SK-N-SH treated with all-trans-retinoic acid at 6 μM for 48 hours (cell line): ENCODE measurements at regions not wholly inside any gene's neighbourhood (a gene's known extent, or its start where the extent isn't known, plus 50 kb on each side); places are given as distances from the start of the nearest gene placed in this dataset.

Experiments
- ATAC-seq: fragments of 200-7000 bp; cut with Tn5 transposase; 3 replicates; pipeline ENCODE4 v1.9.1; 2020; ENCODE audit warnings: mild to moderate bottlenecking, moderate library complexity
- ARNTL ChIP-seq: fragments of 450-650 bp; formaldehyde crosslinking; IDR thresholded peaks from 2 replicates; pipeline ENCODE4 v1.5.0; 2020; ENCODE audit warnings: low read depth, mild to moderate bottlenecking, moderate library complexity, borderline replicate concordance
- BACH2 ChIP-seq: fragments of 250-450 bp; sonication (Bioruptor Pico); IDR thresholded peaks from 2 replicates; pipeline ENCODE4 v1.9.0; 2021; ENCODE audit warnings: mild to moderate bottlenecking, borderline replicate concordance
- ESRRG ChIP-seq: fragments of 250-450 bp; sonication (Bioruptor Pico); IDR thresholded peaks from 2 replicates; pipeline ENCODE4 v1.6.1; 2021; ENCODE audit warnings: mild to moderate bottlenecking
- GLIS3 ChIP-seq: fragments of 250-450 bp; sonication (Bioruptor Pico); IDR thresholded peaks from 2 replicates; pipeline ENCODE4 v1.5.0; 2020; ENCODE audit warnings: mild to moderate bottlenecking, moderate library complexity
- ISL1 ChIP-seq: fragments of 250-450 bp; sonication (Bioruptor Pico); IDR thresholded peaks from 2 replicates; pipeline ENCODE4 v2.1.2; 2022; ENCODE audit warnings: mild to moderate bottlenecking, moderate library complexity
- OSR1 ChIP-seq: fragments of 250-450 bp; sonication (Bioruptor Pico); IDR thresholded peaks from 2 replicates; pipeline ENCODE4 v1.8.0; 2022; ENCODE audit warnings: moderate library complexity, mild to moderate bottlenecking, inconsistent platforms
- RARB ChIP-seq: fragments of 250-450 bp; sonication (Bioruptor Pico); IDR thresholded peaks from 2 replicates; pipeline ENCODE4 v1.8.0; 2021; ENCODE audit warnings: mild to moderate bottlenecking, moderate library complexity
- SNAI2 ChIP-seq: fragments of 250-450 bp; sonication (Bioruptor Pico); IDR thresholded peaks from 2 replicates; pipeline ENCODE4 v1.5.0; 2020; ENCODE audit warnings: mild to moderate bottlenecking, moderate library complexity
- TCF4 ChIP-seq: fragments of 250-450 bp; sonication (Bioruptor Pico); IDR thresholded peaks from 2 replicates; pipeline ENCODE4 v1.8.0; 2021; ENCODE audit warnings: mild to moderate bottlenecking, moderate library complexity, borderline replicate concordance
- TOX ChIP-seq: fragments of 250-450 bp; sonication (Bioruptor Pico); IDR thresholded peaks from 2 replicates; pipeline ENCODE4 v1.8.0; 2021; ENCODE audit warnings: mild to moderate bottlenecking, moderate library complexity, borderline replicate concordance
- ZC3H10 ChIP-seq: fragments of 250-450 bp; sonication (Bioruptor Pico); IDR thresholded peaks from 2 replicates; pipeline ENCODE4 v1.5.1; 2021; ENCODE audit warnings: mild to moderate bottlenecking, moderate library complexity
- ZFP3 ChIP-seq: fragments of 250-450 bp; sonication (Bioruptor Pico); IDR thresholded peaks from 2 replicates; pipeline ENCODE4 v1.5.0; 2020; ENCODE audit warnings: mild to moderate bottlenecking, moderate library complexity
- ZFP30 ChIP-seq: fragments of 450-650 bp; formaldehyde crosslinking; IDR thresholded peaks from 2 replicates; pipeline ENCODE4 v1.5.0; 2022; ENCODE audit warnings: mild to moderate bottlenecking, moderate library complexity
- ZNF565 ChIP-seq: fragments of 450-650 bp; formaldehyde crosslinking; conservative IDR thresholded peaks from 2 replicates; pipeline ENCODE4 v1.5.0; 2020; ENCODE audit warnings: low read depth, mild to moderate bottlenecking, moderate library complexity
- ZNF70 ChIP-seq: fragments of 450-650 bp; formaldehyde crosslinking; IDR thresholded peaks from 2 replicates; pipeline ENCODE4 v1.5.0; 2020; ENCODE audit warnings: mild to moderate bottlenecking, moderate library complexity
- ZNF8 ChIP-seq: fragments of 450-650 bp; formaldehyde crosslinking; IDR thresholded peaks from 2 replicates; pipeline ENCODE4 v1.5.0; 2020; ENCODE audit warnings: mild to moderate bottlenecking, moderate library complexity
- TF ChIP-seq, protein P1 (sequence below): fragments of 250-450 bp; sonication (Bioruptor Pico); IDR thresholded peaks from 2 replicates; pipeline ENCODE4 v1.5.0; 2020; ENCODE audit warnings: mild to moderate bottlenecking, moderate library complexity
- TF ChIP-seq, protein P2 (sequence below): fragments of 250-450 bp; sonication (Bioruptor Pico); IDR thresholded peaks from 2 replicates; pipeline ENCODE4 v1.5.1; 2020; ENCODE audit warnings: low read depth, mild to moderate bottlenecking, moderate library complexity
- TF ChIP-seq, protein P3 (sequence below): fragments of 250-450 bp; sonication (Bioruptor Pico); IDR thresholded peaks from 2 replicates; pipeline ENCODE4 v1.8.0; 2021; ENCODE audit warnings: low read depth, mild to moderate bottlenecking, moderate library complexity, borderline replicate concordance
- TF ChIP-seq, protein P4 (sequence below): fragments of 250-450 bp; sonication (Bioruptor Pico); IDR thresholded peaks from 2 replicates; pipeline ENCODE4 v1.8.0; 2020; ENCODE audit warnings: mild to moderate bottlenecking, moderate library complexity, borderline replicate concordance

DNA sequence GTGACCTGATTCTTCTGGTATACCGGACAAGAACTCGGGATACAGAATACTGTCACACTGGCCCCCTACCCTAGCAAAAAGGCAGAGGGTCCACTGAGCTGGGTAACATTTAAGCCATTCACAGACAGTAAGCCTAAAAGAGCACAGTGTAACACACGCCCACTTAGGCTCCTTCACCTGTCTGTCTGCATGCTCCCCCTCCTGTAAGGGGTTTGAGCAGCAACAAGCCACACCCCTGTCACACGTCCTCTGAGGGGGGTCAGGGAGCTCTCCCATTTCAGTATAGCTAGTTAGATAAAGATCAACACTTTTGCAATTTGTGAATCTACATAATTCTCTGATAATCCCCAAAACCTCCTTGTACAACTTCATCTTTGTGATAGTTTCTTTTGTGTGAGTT lies 586.3 kb upstream of the LMCD1 start (continued):
- no peak for TF ChIP-seq ZFP30 (CRISPR knock-in tag)
- no peak for TF ChIP-seq SNAI2 (CRISPR knock-in tag)

DNA sequence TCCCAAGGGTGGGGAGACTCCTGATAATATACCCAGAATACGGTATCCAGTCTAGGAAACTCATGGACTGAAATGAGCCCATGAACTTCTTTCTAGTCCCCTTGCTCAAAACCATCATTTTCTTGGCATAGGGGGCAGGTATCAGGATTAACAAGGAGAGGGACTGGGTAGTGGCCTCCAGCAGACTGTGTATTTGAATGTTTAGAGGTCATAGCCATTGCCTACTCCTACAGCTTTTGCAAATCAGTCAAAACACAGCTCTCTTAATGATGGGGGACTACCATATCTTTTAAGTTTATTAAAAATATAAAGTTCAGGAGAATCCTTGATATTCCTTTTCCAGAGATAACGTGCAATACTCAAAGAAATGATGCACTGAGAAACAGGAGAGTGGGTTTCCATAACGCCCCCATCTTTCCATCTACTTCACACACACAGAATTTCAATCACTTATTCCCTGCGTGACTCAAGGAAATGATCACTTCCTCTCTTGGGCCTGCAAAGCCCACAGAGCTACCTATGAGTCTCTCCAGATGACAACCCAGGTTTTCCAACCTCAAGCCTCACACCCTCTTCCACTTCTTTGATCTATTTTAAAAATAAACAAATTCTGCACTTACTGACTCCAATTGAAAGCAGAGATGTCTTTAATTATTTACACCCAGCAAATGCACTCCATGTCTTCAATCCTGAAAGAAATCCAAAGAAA lies 584.0 kb upstream of the LMCD1 start:
- ATAC-seq: no peak
- no peak for TF ChIP-seq ZNF70 (CRISPR knock-in tag)
- TF ChIP-seq GLIS3 (CRISPR knock-in tag): no peak
- TF ChIP-seq ZFP30 (CRISPR knock-in tag): no peak
- TF ChIP-seq ZNF8 (CRISPR knock-in tag): no peak
- no peak for TF ChIP-seq ISL1 (CRISPR knock-in tag)
- TF ChIP-seq ESRRG (CRISPR knock-in tag): no peak
- no peak for TF ChIP-seq TOX (CRISPR knock-in tag)
- TF ChIP-seq, protein P1, sequence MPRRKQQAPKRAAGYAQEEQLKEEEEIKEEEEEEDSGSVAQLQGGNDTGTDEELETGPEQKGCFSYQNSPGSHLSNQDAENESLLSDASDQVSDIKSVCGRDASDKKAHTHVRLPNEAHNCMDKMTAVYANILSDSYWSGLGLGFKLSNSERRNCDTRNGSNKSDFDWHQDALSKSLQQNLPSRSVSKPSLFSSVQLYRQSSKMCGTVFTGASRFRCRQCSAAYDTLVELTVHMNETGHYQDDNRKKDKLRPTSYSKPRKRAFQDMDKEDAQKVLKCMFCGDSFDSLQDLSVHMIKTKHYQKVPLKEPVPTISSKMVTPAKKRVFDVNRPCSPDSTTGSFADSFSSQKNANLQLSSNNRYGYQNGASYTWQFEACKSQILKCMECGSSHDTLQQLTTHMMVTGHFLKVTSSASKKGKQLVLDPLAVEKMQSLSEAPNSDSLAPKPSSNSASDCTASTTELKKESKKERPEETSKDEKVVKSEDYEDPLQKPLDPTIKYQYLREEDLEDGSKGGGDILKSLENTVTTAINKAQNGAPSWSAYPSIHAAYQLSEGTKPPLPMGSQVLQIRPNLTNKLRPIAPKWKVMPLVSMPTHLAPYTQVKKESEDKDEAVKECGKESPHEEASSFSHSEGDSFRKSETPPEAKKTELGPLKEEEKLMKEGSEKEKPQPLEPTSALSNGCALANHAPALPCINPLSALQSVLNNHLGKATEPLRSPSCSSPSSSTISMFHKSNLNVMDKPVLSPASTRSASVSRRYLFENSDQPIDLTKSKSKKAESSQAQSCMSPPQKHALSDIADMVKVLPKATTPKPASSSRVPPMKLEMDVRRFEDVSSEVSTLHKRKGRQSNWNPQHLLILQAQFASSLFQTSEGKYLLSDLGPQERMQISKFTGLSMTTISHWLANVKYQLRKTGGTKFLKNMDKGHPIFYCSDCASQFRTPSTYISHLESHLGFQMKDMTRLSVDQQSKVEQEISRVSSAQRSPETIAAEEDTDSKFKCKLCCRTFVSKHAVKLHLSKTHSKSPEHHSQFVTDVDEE (CRISPR knock-in tag): no peak
- TF ChIP-seq ZC3H10: no peak
- no peak for TF ChIP-seq RARB (CRISPR knock-in tag)
- TF ChIP-seq ZNF565: no peak

DNA sequence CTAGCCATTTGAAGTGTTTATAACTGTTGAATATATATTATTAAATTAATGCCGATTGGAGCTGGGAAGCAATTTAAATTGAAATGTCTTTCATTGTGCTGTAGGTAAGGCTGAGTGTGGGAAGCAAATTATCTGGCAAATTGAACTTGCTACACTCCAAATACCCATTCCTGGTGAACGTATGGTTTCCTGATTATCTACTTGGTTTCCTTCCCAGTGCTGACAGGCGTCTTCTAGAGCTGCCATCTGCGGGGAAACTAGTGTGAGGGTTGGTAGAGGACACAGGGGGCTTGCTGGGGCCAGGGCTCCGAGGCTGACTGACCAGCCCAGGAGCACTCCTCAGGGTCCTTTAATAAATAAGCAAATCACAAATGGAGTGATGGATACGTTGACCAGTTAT lies 581.4 kb upstream of the LMCD1 start:
- no peak for ATAC-seq
- TF ChIP-seq, protein P2, sequence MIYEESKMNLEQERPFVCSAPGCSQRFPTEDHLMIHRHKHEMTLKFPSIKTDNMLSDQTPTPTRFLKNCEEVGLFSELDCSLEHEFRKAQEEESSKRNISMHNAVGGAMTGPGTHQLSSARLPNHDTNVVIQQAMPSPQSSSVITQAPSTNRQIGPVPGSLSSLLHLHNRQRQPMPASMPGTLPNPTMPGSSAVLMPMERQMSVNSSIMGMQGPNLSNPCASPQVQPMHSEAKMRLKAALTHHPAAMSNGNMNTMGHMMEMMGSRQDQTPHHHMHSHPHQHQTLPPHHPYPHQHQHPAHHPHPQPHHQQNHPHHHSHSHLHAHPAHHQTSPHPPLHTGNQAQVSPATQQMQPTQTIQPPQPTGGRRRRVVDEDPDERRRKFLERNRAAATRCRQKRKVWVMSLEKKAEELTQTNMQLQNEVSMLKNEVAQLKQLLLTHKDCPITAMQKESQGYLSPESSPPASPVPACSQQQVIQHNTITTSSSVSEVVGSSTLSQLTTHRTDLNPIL (CRISPR knock-in tag): no peak
- TF ChIP-seq, all 23 proteins: peak for 0

DNA sequence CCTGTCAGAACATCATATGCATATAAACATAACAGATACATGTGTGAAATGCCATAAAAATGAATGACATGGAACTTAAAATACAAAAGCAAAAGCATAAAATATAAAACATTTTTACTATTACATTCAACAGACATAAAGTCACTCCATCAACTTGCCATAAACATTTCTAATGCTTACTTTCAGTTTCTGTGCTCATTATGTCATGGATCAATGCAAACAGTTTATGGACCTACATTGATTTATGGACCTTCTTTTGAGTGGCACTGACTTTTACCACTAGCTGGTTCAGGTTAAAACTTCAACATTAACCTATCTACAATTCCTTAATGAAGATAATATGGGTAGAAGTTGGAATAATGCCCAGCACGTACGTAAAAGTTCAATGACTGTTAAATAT lies 577.4 kb upstream of the LMCD1 start:
- ATAC-seq: no peak
- TF ChIP-seq ARNTL (no peak), ZNF565 (no peak), TOX (CRISPR knock-in tag) (no peak), ESRRG (CRISPR knock-in tag) (no peak), ZFP3 (no peak), TCF4 (CRISPR knock-in tag) (no peak), OSR1 (CRISPR knock-in tag) (no peak), ZNF8 (CRISPR knock-in tag) (no peak), BACH2 (CRISPR knock-in tag) (no peak), RARB (CRISPR knock-in tag) (no peak), ISL1 (CRISPR knock-in tag) (no peak)
- TF ChIP-seq, protein P3, sequence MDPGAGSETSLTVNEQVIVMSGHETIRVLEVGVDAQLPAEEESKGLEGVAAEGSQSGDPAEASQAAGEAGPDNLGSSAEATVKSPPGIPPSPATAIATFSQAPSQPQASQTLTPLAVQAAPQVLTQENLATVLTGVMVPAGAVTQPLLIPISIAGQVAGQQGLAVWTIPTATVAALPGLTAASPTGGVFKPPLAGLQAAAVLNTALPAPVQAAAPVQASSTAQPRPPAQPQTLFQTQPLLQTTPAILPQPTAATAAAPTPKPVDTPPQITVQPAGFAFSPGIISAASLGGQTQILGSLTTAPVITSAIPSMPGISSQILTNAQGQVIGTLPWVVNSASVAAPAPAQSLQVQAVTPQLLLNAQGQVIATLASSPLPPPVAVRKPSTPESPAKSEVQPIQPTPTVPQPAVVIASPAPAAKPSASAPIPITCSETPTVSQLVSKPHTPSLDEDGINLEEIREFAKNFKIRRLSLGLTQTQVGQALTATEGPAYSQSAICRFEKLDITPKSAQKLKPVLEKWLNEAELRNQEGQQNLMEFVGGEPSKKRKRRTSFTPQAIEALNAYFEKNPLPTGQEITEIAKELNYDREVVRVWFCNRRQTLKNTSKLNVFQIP (CRISPR knock-in tag): no peak
- TF ChIP-seq, protein P4, sequence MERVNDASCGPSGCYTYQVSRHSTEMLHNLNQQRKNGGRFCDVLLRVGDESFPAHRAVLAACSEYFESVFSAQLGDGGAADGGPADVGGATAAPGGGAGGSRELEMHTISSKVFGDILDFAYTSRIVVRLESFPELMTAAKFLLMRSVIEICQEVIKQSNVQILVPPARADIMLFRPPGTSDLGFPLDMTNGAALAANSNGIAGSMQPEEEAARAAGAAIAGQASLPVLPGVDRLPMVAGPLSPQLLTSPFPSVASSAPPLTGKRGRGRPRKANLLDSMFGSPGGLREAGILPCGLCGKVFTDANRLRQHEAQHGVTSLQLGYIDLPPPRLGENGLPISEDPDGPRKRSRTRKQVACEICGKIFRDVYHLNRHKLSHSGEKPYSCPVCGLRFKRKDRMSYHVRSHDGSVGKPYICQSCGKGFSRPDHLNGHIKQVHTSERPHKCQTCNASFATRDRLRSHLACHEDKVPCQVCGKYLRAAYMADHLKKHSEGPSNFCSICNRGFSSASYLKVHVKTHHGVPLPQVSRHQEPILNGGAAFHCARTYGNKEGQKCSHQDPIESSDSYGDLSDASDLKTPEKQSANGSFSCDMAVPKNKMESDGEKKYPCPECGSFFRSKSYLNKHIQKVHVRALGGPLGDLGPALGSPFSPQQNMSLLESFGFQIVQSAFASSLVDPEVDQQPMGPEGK (CRISPR knock-in tag): no peak
- TF ChIP-seq, protein P2 (CRISPR knock-in tag): no peak
